ENCODE measurements at regions not wholly inside any gene's neighbourhood (a gene's known extent, or its start where the extent isn't known, plus 50 kb on each side); places are given as distances from the start of the nearest gene placed in this dataset.
"Not testable (repeated sequence)": the region's sequence is repeated elsewhere in the genome, so short reads cannot be mapped to it uniquely, and the experiment has no call there.

DNA sequence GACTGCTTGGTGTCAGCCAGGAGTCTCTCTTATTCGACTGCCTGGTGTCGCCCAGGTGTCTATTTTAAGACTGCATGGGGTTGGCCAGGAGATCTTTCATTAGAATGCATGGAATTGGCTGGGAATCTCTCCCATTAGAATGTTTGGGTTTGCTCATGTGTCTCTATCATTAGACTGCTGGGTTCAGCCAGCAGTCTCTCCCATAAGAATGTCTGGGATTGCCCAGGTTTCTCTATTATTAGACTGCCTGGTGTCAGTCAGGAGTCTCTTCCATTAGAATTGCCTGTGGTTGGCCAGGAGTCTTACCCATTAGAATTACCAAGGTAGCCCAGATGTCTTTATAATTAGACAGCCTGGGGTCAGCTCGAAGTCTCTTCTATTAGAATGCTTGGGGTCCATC lies 1496.0 kb downstream of the UQCRFS1 start:
- no peaks in the 10 kb centered on the region for H3K4me1 Mint-ChIP-seq (ENCODE audit: low read depth, unreplicated experiment)
- TF ChIP-seq, protein P1, sequence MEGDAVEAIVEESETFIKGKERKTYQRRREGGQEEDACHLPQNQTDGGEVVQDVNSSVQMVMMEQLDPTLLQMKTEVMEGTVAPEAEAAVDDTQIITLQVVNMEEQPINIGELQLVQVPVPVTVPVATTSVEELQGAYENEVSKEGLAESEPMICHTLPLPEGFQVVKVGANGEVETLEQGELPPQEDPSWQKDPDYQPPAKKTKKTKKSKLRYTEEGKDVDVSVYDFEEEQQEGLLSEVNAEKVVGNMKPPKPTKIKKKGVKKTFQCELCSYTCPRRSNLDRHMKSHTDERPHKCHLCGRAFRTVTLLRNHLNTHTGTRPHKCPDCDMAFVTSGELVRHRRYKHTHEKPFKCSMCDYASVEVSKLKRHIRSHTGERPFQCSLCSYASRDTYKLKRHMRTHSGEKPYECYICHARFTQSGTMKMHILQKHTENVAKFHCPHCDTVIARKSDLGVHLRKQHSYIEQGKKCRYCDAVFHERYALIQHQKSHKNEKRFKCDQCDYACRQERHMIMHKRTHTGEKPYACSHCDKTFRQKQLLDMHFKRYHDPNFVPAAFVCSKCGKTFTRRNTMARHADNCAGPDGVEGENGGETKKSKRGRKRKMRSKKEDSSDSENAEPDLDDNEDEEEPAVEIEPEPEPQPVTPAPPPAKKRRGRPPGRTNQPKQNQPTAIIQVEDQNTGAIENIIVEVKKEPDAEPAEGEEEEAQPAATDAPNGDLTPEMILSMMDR (IDR thresholded peaks at IDR 0.05; ENCODE audit: unreplicated experiment) = no peak
- no peak for DNase-seq
- no peak overlapping the region for H3K4me3 Mint-ChIP-seq (ENCODE audit: low read depth, unreplicated experiment)
- no peaks in the 10 kb centered on the region for H3K27me3 Mint-ChIP-seq (ENCODE audit: unreplicated experiment)
- intact Hi-C loops (cut with micrococcal nuclease; ENCODE audit: unreplicated experiment) = no loop called here
- BruUV-seq (replicated peaks) = no TSS peak
- no peak overlapping the region for H3K27ac Mint-ChIP-seq (ENCODE audit: unreplicated experiment)
- CTCF ChIA-PET = no interaction called here
- H3K36me3 Mint-ChIP-seq (ENCODE audit: insufficient read depth, unreplicated experiment) = no peaks in the 10 kb centered on the region
- H3K9me3 Mint-ChIP-seq (ENCODE audit: low read depth, unreplicated experiment) = peaks cover 23% of the 10 kb centered on the region

DNA sequence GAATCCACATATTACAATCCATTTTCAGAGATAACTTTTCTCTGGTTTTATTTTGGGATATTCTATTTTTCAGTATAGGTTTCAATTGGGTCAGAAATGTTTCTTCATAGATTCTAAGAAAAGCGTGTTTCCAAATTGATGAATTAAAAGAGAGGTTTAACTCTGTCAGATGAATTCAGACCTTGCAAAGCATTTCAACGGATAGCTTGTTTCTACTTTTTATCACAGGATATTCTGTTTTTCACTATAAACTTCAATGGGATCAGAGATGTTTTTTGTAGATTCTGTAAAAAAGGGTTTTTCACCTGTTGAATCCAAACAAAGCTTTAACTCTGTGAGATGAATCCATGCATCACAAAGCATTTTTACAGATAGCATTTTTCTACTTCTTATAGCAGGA lies 1498.1 kb downstream of the UQCRFS1 start:
- CTCF ChIA-PET = no interaction called here
- BruUV-seq (replicated peaks) = no TSS peak
- intact Hi-C loops (cut with micrococcal nuclease; ENCODE audit: unreplicated experiment) = no loop called here
- no peak overlapping the region for H3K4me3 Mint-ChIP-seq (ENCODE audit: low read depth, unreplicated experiment)
- H3K4me1 Mint-ChIP-seq (ENCODE audit: low read depth, unreplicated experiment) = no peaks in the 10 kb centered on the region
- DNase-seq = no peak
- H3K27me3 Mint-ChIP-seq (ENCODE audit: unreplicated experiment) = no peaks in the 10 kb centered on the region
- TF ChIP-seq, protein P1 (IDR thresholded peaks at IDR 0.05; ENCODE audit: unreplicated experiment) = no peak
- peaks cover 25% of the 10 kb centered on the region for H3K9me3 Mint-ChIP-seq (ENCODE audit: low read depth, unreplicated experiment)
- H3K36me3 Mint-ChIP-seq (ENCODE audit: insufficient read depth, unreplicated experiment) = no peaks in the 10 kb centered on the region
- no peak overlapping the region for H3K27ac Mint-ChIP-seq (ENCODE audit: unreplicated experiment)

- TF ChIP-seq, protein P1 (IDR thresholded peaks at IDR 0.05; ENCODE audit: unreplicated experiment) = no peak
- intact Hi-C loops (cut with micrococcal nuclease; ENCODE audit: unreplicated experiment) = no loop called here
- H3K27ac Mint-ChIP-seq (ENCODE audit: unreplicated experiment) = no peak overlapping the region
- H3K9me3 Mint-ChIP-seq (ENCODE audit: low read depth, unreplicated experiment) = peaks cover 18% of the 10 kb centered on the region
- no TSS peak for BruUV-seq (replicated peaks)
- H3K36me3 Mint-ChIP-seq (ENCODE audit: insufficient read depth, unreplicated experiment) = no peaks in the 10 kb centered on the region
- no peaks in the 10 kb centered on the region for H3K4me1 Mint-ChIP-seq (ENCODE audit: low read depth, unreplicated experiment)
- no peaks in the 10 kb centered on the region for H3K27me3 Mint-ChIP-seq (ENCODE audit: unreplicated experiment)
- DNase-seq = no peak
- no peak overlapping the region for H3K4me3 Mint-ChIP-seq (ENCODE audit: low read depth, unreplicated experiment)
- CTCF ChIA-PET = no interaction called here
Measured at GRCh38 chr19:27709496-27709895, 1503.5 kb downstream of the UQCRFS1 start.

DNA sequence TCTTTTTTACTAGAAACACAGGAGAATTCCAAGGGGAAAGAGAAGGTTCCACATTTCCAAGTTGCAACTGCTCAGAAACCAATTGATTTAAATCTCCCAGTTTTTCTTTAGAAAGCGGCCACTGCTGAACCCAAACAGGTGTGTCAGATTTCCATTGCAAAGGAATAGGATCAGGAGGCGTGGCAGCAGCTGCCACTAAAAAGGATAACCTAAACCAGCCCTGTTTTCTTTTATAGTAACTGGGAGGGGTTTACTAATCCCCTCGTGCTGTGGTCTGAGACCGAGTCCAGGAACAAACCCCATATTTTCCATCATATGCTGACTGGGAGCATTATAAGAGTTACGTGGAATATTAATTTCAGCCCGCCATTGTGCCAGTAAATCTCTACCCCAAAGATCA lies 1504.0 kb downstream of the UQCRFS1 start:
- H3K36me3 Mint-ChIP-seq (ENCODE audit: insufficient read depth, unreplicated experiment); BruUV-seq (replicated peaks); intact Hi-C loops (cut with micrococcal nuclease; ENCODE audit: unreplicated experiment); H3K4me3 Mint-ChIP-seq (ENCODE audit: low read depth, unreplicated experiment); CTCF ChIA-PET; H3K4me1 Mint-ChIP-seq (ENCODE audit: low read depth, unreplicated experiment); H3K27ac Mint-ChIP-seq (ENCODE audit: unreplicated experiment); DNase-seq; H3K27me3 Mint-ChIP-seq (ENCODE audit: unreplicated experiment): not testable (repeated sequence)
- H3K9me3 Mint-ChIP-seq (ENCODE audit: low read depth, unreplicated experiment) = peaks cover 20% of the 10 kb centered on the region

- intact Hi-C loops (cut with micrococcal nuclease; ENCODE audit: unreplicated experiment); H3K27ac Mint-ChIP-seq (ENCODE audit: unreplicated experiment); H3K36me3 Mint-ChIP-seq (ENCODE audit: insufficient read depth, unreplicated experiment); BruUV-seq (replicated peaks); H3K4me3 Mint-ChIP-seq (ENCODE audit: low read depth, unreplicated experiment); DNase-seq; H3K27me3 Mint-ChIP-seq (ENCODE audit: unreplicated experiment); CTCF ChIA-PET; H3K4me1 Mint-ChIP-seq (ENCODE audit: low read depth, unreplicated experiment): not testable (repeated sequence)
- H3K9me3 Mint-ChIP-seq (ENCODE audit: low read depth, unreplicated experiment) = peaks cover 16% of the 10 kb centered on the region
Measured at GRCh38 chr19:27707026-27707425, 1505.9 kb downstream of the UQCRFS1 start.

All from Calu3 (cell line).